Fibroblast of the aortic adventitia (primary cell): ENCODE measurements at regions not wholly inside any gene's neighbourhood (a gene's known extent, or its start where the extent isn't known, plus 50 kb on each side); places are given as distances from the start of the nearest gene placed in this dataset.
A peak's percentile ranks its signal among the peaks of the same experiment; 100 is the strongest.
"Not testable (repeated sequence)": the region's sequence is repeated elsewhere in the genome, so short reads cannot be mapped to it uniquely, and the experiment has no call there.

Source experiments
- DNase-seq: peaks from one replicate; pipeline ENCODE4 v3.0.0-alpha.2; 2010; ENCODE audit warnings: low read depth
- H3K4me3 ChIP-seq: 2 replicates; pipeline ENCODE4 v1.5.1; 2011; ENCODE audit warnings: low read depth, mild to moderate bottlenecking, control low read depth, low read length, moderate library complexity
- CTCF ChIP-seq: IDR thresholded peaks from 2 replicates; pipeline ENCODE4 v1.5.1; 2011; ENCODE audit warnings: mild to moderate bottlenecking, low read length, control low read depth, inconsistent platforms; ENCODE audit not compliant: insufficient read depth

DNA sequence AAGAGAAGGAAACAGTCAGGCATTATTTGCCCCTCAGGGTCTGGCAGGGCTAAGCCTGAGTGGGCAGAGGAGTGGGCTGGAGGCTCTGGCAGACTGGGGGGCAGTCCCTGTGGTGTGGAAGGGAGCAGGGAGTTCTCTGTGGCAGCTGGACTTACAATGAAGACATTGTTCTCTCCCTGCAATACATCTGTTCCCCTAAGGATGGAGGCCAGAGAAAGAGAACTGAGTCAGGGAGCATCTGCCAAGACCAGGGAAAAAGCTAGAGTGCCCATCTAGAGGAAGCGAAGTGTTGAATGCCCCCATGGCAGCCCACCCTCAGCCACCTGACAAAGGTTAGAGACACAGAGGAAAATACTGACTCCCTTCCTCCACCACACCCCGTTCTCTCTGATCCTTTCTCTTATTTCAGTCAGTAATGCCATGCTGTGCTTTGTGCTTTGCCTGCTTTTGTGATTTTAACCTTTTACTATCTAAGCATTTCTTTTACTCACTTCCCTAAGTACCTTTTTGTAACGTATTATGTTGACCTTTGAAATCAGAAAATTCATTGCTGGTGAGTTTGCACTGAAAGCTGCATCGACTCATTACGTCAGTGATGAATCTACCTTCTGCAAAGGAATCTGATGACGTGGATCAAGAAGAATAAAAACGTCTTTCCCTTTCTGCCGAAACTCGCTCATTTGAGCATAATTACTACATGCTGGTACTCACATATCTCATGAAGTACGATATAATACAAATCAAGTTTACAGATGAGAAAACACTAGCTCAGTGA lies 76.0 kb downstream of the ACTL7B start:
- no peak overlapping the region for H3K4me3 ChIP-seq
- no peak for TF ChIP-seq CTCF
- no peak for DNase-seq

- TF ChIP-seq CTCF, result peak; percentile 40
- peak; percentile 76 for DNase-seq
- H3K4me3 ChIP-seq, result no peak overlapping the region
Observed at GRCh38 chr9:108776920-108777639, 78.7 kb downstream of the ACTL7B start.

GRCh38 chr9:108775901-108776306 lies 79.9 kb downstream of the ACTL7B start:
- TF ChIP-seq CTCF, result no peak
- DNase-seq, result peak; percentile 55

GRCh38 chr9:108774088-108774487 lies 81.7 kb downstream of the ACTL7B start:
- H3K4me3 ChIP-seq, DNase-seq: not testable (repeated sequence)

More at GRCh38 chr9:108775901-108776306, 79.9 kb downstream of the ACTL7B start:
- H3K4me3 ChIP-seq, result no peak overlapping the region

GRCh38 chr9:108772301-108772894 lies 83.4 kb downstream of the ACTL7B start:
- DNase-seq, result peak; percentile 45
- H3K4me3 ChIP-seq, result no peak overlapping the region
- TF ChIP-seq CTCF, result no peak

GRCh38 chr9:108768744-108769143 lies 87.0 kb downstream of the ACTL7B start:
- DNase-seq, result no peak
- H3K4me3 ChIP-seq, result no peak overlapping the region
- no peak for TF ChIP-seq CTCF

- DNase-seq, result no peak
- H3K4me3 ChIP-seq, result no peak overlapping the region
- no peak for TF ChIP-seq CTCF
Observed at GRCh38 chr9:108766626-108767161, 89.1 kb downstream of the ACTL7B start.
